NCI-H526 (cell line): ENCODE measurements at regions not wholly inside any gene's neighbourhood (a gene's known extent, or its start where the extent isn't known, plus 50 kb on each side); places are given as distances from the start of the nearest gene placed in this dataset.
"Not testable (repeated sequence)": the region's sequence is repeated elsewhere in the genome, so short reads cannot be mapped to it uniquely, and the experiment has no call there.

Source experiments
- DNase-seq, 2 experiments: peaks; one replicate each; lab custom pipeline; 2025; lab: John Stamatoyannopoulos, UW

DNA sequence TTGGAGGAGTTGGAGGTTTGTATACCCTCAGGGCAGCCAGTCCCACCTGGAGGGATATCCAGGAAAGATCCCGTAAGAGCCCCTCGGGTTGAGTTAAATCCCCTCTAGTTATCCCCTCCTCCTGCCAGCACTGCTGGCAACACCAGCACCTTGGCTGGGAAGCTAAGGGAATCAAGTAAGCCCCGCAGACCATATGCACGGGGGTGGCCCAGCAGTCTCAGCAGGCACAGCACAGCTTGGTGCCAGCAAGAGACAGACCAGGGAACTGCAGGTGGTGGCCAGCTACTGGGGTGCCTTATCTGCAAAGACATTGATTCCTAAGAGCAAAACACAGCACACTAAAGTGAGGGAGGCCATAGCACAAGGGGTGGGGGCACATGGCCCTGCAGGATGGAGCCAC is 173.8 kb downstream of the GOLGA6L4 start:
- DNase-seq: not testable (repeated sequence)

- DNase-seq: not testable (repeated sequence)
These were observed 179.2 kb upstream of the ZSCAN2 start for GRCh38 chr15:84421513-84422181.

GRCh38 chr15:84425327-84425726 is 175.5 kb upstream of the ZSCAN2 start:
- not testable (repeated sequence) for DNase-seq

DNA sequence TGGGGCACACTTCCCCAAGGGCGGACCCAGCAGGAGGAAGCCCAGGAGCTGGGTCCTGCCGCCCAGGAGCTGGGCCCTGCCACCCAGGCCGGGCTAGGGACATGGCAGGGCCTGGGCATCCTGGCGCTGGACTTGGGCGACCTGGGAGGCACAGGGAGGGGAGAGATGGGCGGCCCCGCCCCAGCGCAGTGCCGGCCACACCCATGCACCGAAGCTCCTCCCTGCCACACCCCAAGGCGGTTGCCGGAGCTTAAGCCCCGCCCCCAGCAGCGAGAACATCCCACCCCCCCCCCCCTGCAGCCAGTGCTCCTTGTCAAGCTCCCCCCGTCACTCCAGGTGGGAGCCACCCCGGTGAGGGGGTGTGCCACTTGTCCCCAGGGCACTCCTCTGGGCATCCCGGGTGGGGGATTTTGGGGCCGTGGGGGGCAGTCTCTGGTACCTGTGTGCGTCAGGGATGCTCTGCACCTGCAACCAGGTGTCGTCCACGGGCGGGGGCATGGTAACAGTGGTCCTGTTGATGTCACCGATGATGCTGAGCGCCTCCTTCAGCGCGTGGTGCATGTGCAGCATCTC is 127.4 kb upstream of the ZSCAN2 start:
- not testable (repeated sequence) for DNase-seq

DNA sequence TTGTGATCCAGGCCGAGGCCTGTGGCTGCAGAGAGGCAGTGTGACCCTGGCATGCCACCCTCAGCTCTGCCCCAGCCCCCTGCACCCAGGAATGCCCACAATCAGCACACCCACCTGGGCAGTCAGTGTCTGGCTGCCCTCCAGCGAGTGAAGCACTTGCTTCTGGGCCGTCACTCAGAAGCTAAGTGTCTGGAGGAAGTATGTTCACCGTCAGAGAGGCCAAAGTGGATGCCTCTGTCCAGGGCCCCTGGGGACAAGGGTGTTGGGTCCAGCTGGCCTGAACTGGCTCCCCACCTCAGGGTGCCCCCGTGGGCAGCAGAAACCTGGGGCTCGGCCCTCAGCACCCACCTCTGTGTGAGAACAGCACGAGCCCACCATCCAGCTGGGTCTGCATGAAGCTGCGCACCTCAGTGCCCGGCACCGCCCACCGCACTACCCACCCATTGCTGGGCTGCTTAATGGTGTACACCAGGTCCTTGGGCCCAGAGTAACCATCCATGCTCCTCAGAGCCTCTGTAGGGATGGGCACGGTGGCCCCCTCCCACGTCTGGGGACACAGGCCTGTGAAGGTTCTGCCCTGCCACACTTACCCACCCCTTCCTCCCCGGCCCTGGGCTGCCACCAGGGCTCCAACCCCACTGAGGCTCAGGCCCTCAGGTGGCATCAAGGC is 124.3 kb upstream of the ZSCAN2 start:
- DNase-seq: not testable (repeated sequence)

GRCh38 chr15:84477550-84477949 is 123.3 kb upstream of the ZSCAN2 start:
- not testable (repeated sequence) for DNase-seq

- DNase-seq: not testable (repeated sequence)
These were observed 120.6 kb upstream of the ZSCAN2 start for GRCh38 chr15:84480174-84480681.

DNA sequence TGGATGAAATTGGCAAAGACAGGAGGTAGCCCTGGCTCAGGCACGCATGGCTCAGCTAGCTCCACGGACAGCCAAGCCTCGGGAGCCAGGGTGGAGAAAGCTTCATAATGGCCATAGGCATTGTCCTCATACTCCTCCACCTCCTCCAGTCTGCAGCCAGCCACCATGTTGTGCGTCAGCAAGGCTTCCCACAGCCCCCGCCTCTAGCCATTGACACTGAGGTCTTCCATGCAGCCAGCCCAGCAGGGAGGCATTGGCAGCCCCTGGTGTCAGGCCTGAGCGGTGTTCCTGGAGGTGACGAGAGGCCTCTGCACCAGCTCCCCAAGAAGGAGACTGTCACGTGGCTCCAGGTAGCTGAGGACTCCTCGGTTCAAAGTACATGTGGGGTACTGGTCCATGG is 117.0 kb upstream of the ZSCAN2 start:
- DNase-seq: not testable (repeated sequence)

GRCh38 chr15:84500165-84500889 is 100.5 kb upstream of the ZSCAN2 start:
- not testable (repeated sequence) for DNase-seq

DNA sequence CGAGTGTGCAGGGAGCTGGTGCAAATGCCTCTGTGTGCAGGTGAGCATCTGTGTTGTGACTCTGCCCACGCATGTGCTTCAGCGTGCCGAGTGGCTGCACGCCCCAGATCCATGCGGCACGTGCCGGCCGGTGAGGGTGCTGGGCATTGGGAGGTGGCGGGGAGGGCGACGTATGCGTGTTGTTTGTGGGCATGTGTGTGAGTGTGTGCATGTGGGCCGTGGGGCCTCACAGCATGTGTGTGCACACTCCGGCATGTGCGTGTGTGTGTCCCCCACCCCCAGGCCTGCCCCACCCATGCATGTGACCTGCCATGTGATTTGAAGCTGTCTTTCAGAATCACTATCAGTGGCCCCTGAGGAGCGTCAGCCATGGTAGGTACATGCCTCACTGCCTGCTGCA is 97.7 kb upstream of the ZSCAN2 start:
- not testable (repeated sequence) for DNase-seq

DNA sequence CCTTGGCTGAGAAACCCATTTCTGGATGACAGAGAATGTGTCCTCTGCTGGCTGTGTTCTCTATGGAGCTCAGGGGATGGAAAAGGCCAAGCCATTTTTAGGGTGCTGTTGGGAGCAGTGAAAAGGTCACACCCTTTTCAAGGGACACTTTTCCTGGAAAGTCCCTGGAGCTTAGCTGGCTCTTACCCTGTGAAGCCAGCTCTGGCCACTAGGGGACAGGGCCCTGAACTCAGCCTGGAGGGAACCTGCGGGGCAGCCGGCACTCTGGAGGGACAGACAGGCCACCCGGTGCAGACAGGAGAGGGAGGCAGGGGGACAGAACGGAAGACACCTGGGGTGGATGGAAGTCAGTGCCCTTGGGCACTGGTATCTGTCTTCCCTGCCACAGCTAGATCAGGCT is 95.3 kb upstream of the ZSCAN2 start:
- DNase-seq: not testable (repeated sequence)

DNA sequence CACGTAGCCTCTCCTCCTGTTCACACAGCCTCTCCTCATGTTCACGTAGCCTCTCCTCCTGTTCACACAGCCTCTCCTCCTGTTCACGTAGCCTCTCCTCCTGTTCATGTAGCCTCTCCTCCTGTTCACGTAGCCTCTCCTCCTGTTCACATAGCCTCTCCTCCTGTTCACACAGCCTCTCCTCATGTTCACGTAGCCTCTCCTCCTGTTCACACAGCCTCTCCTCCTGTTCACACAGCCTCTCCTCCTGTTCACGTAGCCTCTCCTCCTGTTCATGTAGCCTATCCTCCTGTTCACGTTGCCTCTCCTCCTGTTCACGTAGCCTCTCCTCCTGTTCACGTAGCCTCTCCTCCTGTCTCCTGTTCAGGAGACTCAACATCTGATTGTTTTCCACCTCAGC is 88.5 kb upstream of the ZSCAN2 start:
- DNase-seq: not testable (repeated sequence)

- DNase-seq: not testable (repeated sequence)
These were observed 84.0 kb upstream of the ZSCAN2 start for GRCh38 chr15:84516773-84517172.

GRCh38 chr15:84525491-84526344 is 75.1 kb upstream of the ZSCAN2 start:
- not testable (repeated sequence) for DNase-seq

DNA sequence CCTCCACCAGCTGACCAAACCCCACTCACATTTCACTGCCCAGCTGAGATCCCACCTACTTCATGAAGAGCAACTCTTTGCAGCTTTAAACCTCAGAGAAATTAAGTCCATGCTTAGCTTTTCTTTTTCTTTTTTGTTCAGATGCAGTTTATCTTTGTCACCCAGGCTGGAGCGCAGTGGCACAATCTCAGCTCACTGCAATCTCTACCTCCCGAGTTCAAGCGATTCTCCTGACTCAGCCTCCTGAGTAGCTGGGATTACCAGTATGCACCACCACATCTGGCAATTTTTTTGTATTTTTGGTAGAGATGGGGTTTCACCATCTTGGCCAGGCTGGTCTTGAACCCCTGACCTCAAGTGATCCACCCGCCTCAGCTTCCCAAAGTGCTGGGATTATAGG is 70.1 kb upstream of the ZSCAN2 start:
- not testable (repeated sequence) for DNase-seq

GRCh38 chr15:84531223-84531622 is 69.6 kb upstream of the ZSCAN2 start:
- DNase-seq: not testable (repeated sequence)

GRCh38 chr15:84531709-84532367 is 69.0 kb upstream of the ZSCAN2 start:
- not testable (repeated sequence) for DNase-seq

- DNase-seq: not testable (repeated sequence)
These were observed 67.1 kb upstream of the ZSCAN2 start for GRCh38 chr15:84533705-84534104.

DNA sequence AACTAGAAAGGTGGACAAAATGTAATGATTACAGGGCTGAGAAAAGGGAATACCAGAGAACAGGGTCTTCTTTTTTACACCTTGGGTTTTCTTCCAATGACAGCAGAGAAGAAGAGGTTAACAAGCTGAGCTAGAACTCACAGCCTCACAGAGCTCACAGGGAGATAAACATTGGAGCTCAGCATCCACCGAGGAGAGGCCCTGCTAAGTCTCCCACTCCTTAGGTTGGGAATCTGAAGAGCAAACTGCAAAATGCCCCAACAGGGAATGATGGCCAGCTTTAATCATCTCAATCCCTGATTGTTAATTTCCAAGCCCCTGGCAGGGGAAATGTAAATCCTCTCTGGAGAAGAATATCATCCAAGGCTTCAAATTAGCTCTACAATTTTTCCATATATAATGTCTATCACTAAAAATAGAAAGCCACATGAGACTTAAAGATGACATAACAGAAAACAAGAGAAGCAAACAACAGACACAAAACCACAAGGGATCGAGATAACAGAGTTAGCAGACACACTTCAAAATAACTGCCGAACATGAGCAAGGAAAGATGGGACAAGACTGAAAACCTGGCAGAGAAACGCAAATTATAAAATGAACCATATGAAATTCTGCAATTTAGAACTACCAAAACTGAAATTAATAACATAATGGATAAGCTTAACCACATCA is 66.1 kb upstream of the ZSCAN2 start:
- DNase-seq: not testable (repeated sequence)

- not testable (repeated sequence) for DNase-seq
These were observed 64.6 kb upstream of the ZSCAN2 start for GRCh38 chr15:84536181-84536580.
